Mammary epithelial cell (primary cell): ENCODE measurements at regions not wholly inside any gene's neighbourhood (a gene's known extent, or its start where the extent isn't known, plus 50 kb on each side); places are given as distances from the start of the nearest gene placed in this dataset.

Experiments
- CTCF ChIP-seq, 2 donors: IDR thresholded peaks in 1 of 2; conservative IDR thresholded peaks in 1 of 2; 2 replicates each; pipeline ENCODE4 v1.5.1; 2011 to 2012; ENCODE audit warnings: inconsistent platforms in 2 of 2, low read length in 2 of 2, mild to moderate bottlenecking in 2 of 2, control low read depth in 1 of 2, low read depth in 1 of 2; ENCODE audit not compliant: insufficient read depth in 1 of 2; ENCODE audit errors: extremely low read depth in 1 of 2
- EZH2 ChIP-seq: IDR thresholded peaks from 2 replicates; pipeline ENCODE4 v1.6.1; 2012; ENCODE audit warnings: low read length, inconsistent platforms, borderline replicate concordance

GRCh38 chr4:96841801-96842200, 1001.9 kb downstream of the PDHA2 start:
- TF ChIP-seq CTCF (conservative IDR thresholded peaks at IDR 0.05 in 1 of 2, IDR thresholded peaks at IDR 0.05 in 1 of 2; ENCODE audit: extremely low read depth in 1 of 2, insufficient read depth in 1 of 2, low read depth in 1 of 2, low read length in 2 of 2), result no peak
- TF ChIP-seq EZH2, result no peak
